ENCODE measurements at regions not wholly inside any gene's neighbourhood (a gene's known extent, or its start where the extent isn't known, plus 50 kb on each side); places are given as distances from the start of the nearest gene placed in this dataset.

DNA sequence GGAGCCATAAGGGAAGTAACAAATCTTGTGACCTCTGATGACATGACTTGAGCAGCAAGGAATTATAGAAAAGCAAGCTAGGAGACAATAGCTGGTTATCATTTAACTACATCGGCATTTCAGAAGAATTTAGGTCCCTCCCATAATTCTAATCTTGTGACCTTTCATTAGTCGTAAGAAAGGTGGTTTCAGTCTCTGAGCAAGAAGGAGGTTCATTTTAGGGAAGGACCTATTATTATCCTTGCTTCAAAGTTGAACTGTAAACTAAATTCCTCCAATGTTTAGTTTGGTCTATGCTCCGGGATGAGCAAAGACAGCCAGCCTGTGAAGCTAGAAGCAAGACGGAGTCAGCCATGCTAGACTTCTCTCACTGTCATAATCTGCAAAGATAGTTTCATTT lies 159.6 kb downstream of the SLC16A9 start:
- H3K27me3 ChIP-seq (ENCODE audit: control insufficient read depth in 1 of 2, insufficient read depth in 2 of 2, low read length in 2 of 2) = no peaks in the 10 kb centered on the region
- peaks cover 10% of the 10 kb centered on the region for H3K4me1 ChIP-seq (ENCODE audit: insufficient read depth, low read length)
- H3K36me3 ChIP-seq (ENCODE audit: insufficient read depth, low read length) = no peaks in the 10 kb centered on the region
- H3K9me3 ChIP-seq (ENCODE audit: low read length) = no peaks in the 10 kb centered on the region
- H3K27ac ChIP-seq (ENCODE audit: low read depth, low read length) = no peak overlapping the region
- no peak overlapping the region for H3K4me3 ChIP-seq (ENCODE audit: low read depth in 1 of 2, low read length in 2 of 2)
- H3K9ac ChIP-seq (ENCODE audit: low read length) = no peak overlapping the region

DNA sequence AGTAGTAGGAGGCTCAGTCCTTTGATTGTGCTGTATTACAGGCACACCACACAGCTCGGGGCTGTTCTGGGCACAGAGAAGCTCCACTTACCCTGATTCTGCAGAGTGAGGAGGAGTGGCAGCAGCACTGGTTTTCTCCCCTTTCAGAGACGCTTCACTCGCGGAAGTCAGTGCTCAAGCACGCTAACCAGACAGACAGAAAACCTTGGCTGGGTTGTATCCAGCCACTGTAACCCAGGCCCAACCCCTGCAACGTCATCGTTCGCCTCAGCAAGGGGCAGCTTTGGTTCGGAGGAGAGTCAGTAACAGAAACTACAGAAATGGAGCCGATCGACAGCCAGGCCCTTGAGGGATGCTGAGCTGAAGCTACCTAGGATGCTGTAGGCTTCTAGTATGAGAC lies 171.0 kb downstream of the SLC16A9 start:
- Histone ChIP-seq H3K27ac (ENCODE audit: low read depth, low read length) (no peak overlapping the region), H3K36me3 (ENCODE audit: insufficient read depth, low read length) (no peaks in the 10 kb centered on the region)

DNA sequence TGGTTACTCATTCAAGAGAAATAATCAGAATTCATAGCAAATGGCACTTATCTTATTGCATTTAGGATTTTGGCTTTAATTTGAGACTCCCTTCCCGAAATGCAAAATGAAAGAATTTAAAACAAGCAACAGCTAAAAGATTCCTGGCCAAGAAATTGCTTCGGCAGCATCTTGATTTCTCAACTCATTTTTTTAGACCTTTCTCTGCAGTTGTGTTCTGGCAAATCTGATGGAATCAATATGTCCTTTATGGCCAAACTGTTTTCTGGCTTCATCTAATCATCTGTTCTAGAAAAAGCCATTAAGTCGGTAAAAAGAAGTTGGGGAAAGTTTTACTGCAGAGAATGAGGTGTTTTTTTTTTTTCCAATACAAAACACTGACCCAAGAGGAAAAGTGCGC lies 172.1 kb downstream of the SLC16A9 start:
- Histone ChIP-seq H3K4me1 (ENCODE audit: insufficient read depth, low read length) (peaks cover 30% of the 10 kb centered on the region), H3K27me3 (ENCODE audit: control insufficient read depth in 1 of 2, insufficient read depth in 2 of 2, low read length in 2 of 2) (no peaks in the 10 kb centered on the region), H3K9ac (ENCODE audit: low read length) (no peak overlapping the region), H3K9me3 (ENCODE audit: low read length) (no peaks in the 10 kb centered on the region), H3K4me3 (ENCODE audit: low read depth in 1 of 2, low read length in 2 of 2) (peak overlapping the region in 1 of 2 donors; percentile 36), H3K27ac (ENCODE audit: low read depth, low read length) (peak overlapping the region; percentile 90), H3K36me3 (ENCODE audit: insufficient read depth, low read length) (no peaks in the 10 kb centered on the region)

More for the DNA sequence above, 171.0 kb downstream of the SLC16A9 start:
- Histone ChIP-seq H3K9me3 (ENCODE audit: low read length) (no peaks in the 10 kb centered on the region), H3K4me1 (ENCODE audit: insufficient read depth, low read length) (peaks cover 30% of the 10 kb centered on the region), H3K27me3 (ENCODE audit: control insufficient read depth in 1 of 2, insufficient read depth in 2 of 2, low read length in 2 of 2) (no peaks in the 10 kb centered on the region), H3K9ac (ENCODE audit: low read length) (no peak overlapping the region), H3K4me3 (ENCODE audit: low read depth in 1 of 2, low read length in 2 of 2) (no peak overlapping the region)

DNA sequence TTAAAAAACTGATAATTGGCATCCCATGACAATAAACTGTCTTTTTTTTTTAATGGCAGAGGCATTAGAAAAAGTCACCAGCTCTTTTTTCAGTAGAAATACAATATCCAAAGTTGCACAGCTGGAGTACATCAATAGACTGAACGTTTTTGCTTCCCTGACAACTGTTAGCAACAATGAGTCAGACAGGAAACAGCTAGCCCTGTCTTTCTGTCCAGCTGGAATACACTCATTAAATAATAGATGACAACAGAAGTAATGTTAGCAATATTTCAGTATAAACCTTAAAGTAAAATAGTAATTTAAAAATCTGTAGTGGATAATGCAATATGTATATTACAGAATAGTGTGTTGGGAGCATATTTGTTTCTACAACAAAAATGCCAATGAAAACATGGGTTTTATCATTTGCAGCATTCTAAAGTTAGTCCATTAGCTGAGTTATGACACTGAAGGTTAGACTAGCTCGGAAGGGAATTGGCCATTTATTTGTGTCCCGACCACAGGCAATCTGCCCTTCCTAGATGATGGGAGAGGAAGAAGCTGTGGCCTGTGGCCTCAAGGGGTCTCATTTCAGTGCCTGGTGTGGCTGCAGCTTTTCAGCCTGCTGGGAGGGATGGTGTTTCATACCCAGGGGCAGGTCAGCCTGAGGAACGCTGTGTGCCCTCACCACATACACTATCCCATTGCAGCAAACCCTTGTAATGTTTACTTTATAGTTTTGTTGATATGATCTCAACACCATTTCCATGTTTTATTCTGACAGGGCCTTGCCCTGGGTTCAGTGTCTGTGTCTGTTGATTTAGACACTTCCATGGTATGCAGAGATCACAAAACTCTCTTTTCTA lies 173.3 kb downstream of the SLC16A9 start:
- no peaks in the 10 kb centered on the region for H3K27me3 ChIP-seq (ENCODE audit: control insufficient read depth in 1 of 2, insufficient read depth in 2 of 2, low read length in 2 of 2)
- peak overlapping the region in 1 of 2 donors; percentile 36 for H3K4me3 ChIP-seq (ENCODE audit: low read depth in 1 of 2, low read length in 2 of 2)
- H3K9ac ChIP-seq (ENCODE audit: low read length) = no peak overlapping the region
- H3K36me3 ChIP-seq (ENCODE audit: insufficient read depth, low read length) = no peaks in the 10 kb centered on the region
- peak overlapping the region; percentile 90 for H3K27ac ChIP-seq (ENCODE audit: low read depth, low read length)
- no peaks in the 10 kb centered on the region for H3K9me3 ChIP-seq (ENCODE audit: low read length)
- peaks cover 30% of the 10 kb centered on the region for H3K4me1 ChIP-seq (ENCODE audit: insufficient read depth, low read length)

DNA sequence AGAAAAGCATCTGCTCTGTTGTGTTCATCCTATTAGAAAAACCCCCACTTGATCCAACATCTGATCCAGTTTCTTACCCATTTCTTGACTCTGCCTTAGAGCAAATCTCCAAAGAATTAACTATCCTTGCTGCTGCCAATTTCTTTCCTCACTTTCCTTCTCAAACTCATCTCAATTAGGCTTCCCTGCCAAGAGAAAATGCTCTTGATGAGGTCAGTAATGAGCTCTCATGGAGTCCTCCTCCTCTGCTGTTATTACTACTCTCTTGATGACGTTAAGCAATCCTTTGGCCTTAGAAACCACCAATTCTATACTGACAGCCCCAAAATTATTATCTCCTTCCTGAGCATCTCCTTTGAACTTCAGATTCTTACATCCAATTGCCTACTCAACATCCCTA lies 162.0 kb upstream of the FAM13C start:
- Histone ChIP-seq H3K36me3 (ENCODE audit: insufficient read depth, low read length) (no peaks in the 10 kb centered on the region), H3K27ac (ENCODE audit: low read depth, low read length) (no peak overlapping the region), H3K9ac (ENCODE audit: low read length) (no peak overlapping the region), H3K9me3 (ENCODE audit: low read length) (no peaks in the 10 kb centered on the region), H3K27me3 (ENCODE audit: control insufficient read depth in 1 of 2, insufficient read depth in 2 of 2, low read length in 2 of 2) (no peaks in the 10 kb centered on the region), H3K4me3 (ENCODE audit: low read depth in 1 of 2, low read length in 2 of 2) (no peak overlapping the region), H3K4me1 (ENCODE audit: insufficient read depth, low read length) (peaks cover 15% of the 10 kb centered on the region)

DNA sequence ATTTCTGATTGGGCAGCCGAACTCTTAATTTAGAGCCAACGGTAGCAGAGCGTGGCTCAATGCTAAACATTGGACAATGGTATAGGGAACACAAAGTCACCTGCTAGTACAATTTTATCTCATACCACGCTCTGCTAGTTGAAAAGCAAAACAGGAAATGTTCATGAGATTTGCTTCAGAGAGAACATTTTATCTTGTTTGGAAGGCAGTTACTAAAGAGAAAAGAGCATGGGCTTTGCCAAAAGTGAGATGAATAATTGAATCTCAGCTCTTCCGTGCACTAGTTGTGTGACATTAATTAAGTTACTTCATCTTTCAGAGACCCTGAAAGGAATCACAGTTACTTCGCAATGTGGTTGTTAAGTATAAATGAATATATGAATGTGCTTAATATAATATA lies 161.5 kb upstream of the FAM13C start:
- H3K9ac ChIP-seq (ENCODE audit: low read length) = no peak overlapping the region
- H3K27me3 ChIP-seq (ENCODE audit: control insufficient read depth in 1 of 2, insufficient read depth in 2 of 2, low read length in 2 of 2) = no peaks in the 10 kb centered on the region
- H3K9me3 ChIP-seq (ENCODE audit: low read length) = no peaks in the 10 kb centered on the region
- no peak overlapping the region for H3K27ac ChIP-seq (ENCODE audit: low read depth, low read length)
- peaks cover 15% of the 10 kb centered on the region for H3K4me1 ChIP-seq (ENCODE audit: insufficient read depth, low read length)
- no peak overlapping the region for H3K4me3 ChIP-seq (ENCODE audit: low read depth in 1 of 2, low read length in 2 of 2)
- no peaks in the 10 kb centered on the region for H3K36me3 ChIP-seq (ENCODE audit: insufficient read depth, low read length)

DNA sequence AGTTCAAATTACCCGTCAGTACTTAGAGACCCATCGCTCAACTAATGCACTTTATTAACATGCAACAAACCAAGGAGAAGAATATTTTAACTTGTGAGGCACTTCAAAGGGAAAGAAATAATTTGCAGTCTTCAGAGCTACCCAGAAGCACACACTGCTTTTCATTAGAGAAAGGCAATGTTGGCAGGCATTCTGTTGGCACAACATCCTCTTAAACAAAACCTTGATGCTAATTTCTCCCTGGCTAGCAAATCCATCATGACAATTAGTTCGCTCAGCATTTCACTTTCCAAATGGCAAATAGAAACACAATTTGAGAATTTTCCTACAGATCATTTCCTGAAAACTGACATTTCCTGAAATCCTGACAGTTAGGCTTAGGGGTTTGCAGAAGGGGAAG lies 155.6 kb upstream of the FAM13C start:
- Histone ChIP-seq H3K36me3 (ENCODE audit: insufficient read depth, low read length) (no peaks in the 10 kb centered on the region), H3K9me3 (ENCODE audit: low read length) (no peaks in the 10 kb centered on the region), H3K27me3 (ENCODE audit: control insufficient read depth in 1 of 2, insufficient read depth in 2 of 2, low read length in 2 of 2) (no peaks in the 10 kb centered on the region), H3K4me1 (ENCODE audit: insufficient read depth, low read length) (peaks cover 29% of the 10 kb centered on the region), H3K4me3 (ENCODE audit: low read depth in 1 of 2, low read length in 2 of 2) (peak overlapping the region in 1 of 2 donors; percentile 25), H3K27ac (ENCODE audit: low read depth, low read length) (peak overlapping the region; percentile 5), H3K9ac (ENCODE audit: low read length) (no peak overlapping the region)

DNA sequence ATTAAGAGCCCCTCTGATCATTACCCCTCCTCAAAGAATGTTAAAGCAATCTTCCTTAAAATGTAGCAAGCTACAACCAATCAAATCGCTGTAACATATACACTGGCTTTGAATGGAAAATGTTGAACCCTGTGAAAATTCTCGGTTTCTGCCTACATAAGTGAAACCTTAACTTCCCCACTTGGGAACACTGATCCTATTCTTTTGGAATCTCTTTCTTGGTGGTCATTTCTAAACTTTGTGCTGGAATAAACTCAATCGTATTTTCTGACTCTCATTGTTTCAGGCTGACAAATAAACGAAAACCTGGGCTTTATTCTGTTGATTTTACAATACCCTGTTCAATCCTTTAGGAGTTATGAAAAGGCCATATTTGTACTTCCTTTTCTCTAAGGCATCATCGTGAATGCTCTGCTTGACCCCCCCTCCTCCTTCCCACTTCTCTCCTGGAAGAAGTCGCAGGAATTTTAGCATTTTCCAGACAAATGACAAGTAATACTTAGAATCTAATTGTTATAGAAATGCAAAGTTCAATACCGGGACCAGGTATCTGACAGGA lies 155.1 kb upstream of the FAM13C start:
- no peaks in the 10 kb centered on the region for H3K27me3 ChIP-seq (ENCODE audit: control insufficient read depth in 1 of 2, insufficient read depth in 2 of 2, low read length in 2 of 2)
- peak overlapping the region; percentile 5 for H3K27ac ChIP-seq (ENCODE audit: low read depth, low read length)
- H3K36me3 ChIP-seq (ENCODE audit: insufficient read depth, low read length) = no peaks in the 10 kb centered on the region
- H3K9ac ChIP-seq (ENCODE audit: low read length) = no peak overlapping the region
- peaks cover 24% of the 10 kb centered on the region for H3K4me1 ChIP-seq (ENCODE audit: insufficient read depth, low read length)
- peak overlapping the region in 1 of 2 donors; percentile 25 for H3K4me3 ChIP-seq (ENCODE audit: low read depth in 1 of 2, low read length in 2 of 2)
- H3K9me3 ChIP-seq (ENCODE audit: low read length) = no peaks in the 10 kb centered on the region

DNA sequence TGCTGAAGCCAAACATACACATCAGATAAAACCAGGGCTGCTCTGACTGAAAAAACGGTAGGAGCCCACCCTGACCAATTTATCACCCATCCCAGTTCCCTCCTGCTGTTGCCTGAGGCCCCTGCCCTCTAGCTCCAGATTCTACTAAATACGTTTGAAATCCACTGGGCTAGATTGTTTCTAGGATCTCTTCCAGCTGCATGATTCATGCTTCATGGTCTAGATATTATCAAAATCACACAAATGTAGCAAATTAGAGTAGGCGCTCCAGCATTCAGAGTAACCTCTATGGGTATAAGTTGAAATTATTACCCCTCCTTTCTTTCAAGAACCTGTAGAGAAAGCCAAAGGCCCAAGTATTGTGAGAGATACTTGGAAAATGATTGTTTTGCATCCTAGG lies 151.2 kb upstream of the FAM13C start:
- Histone ChIP-seq H3K9me3 (ENCODE audit: low read length) (no peaks in the 10 kb centered on the region), H3K9ac (ENCODE audit: low read length) (no peak overlapping the region), H3K27me3 (ENCODE audit: control insufficient read depth in 1 of 2, insufficient read depth in 2 of 2, low read length in 2 of 2) (no peaks in the 10 kb centered on the region), H3K36me3 (ENCODE audit: insufficient read depth, low read length) (no peaks in the 10 kb centered on the region), H3K27ac (ENCODE audit: low read depth, low read length) (no peak overlapping the region), H3K4me3 (ENCODE audit: low read depth in 1 of 2, low read length in 2 of 2) (no peak overlapping the region), H3K4me1 (ENCODE audit: insufficient read depth, low read length) (peaks cover 23% of the 10 kb centered on the region)

DNA sequence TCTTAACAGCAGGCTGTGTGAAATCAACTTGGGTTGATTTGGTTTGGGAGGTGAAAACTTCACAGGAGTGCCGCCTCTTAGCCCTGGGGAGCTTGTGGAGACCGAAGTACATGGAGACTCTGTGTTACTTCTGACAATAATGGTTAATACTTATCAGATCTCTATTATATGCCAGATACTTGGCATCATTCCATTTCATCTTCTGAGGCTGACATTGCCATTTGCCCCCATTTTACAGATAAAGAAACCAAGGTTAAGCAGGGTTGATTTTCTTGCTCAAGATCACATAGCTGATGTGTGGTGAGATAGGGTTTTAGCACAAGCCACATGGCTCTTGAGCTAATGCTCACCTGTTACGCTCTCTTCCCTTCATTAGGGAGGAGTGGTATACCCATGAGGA lies 150.6 kb upstream of the FAM13C start:
- Histone ChIP-seq H3K36me3 (ENCODE audit: insufficient read depth, low read length) (no peaks in the 10 kb centered on the region), H3K9ac (ENCODE audit: low read length) (no peak overlapping the region), H3K27ac (ENCODE audit: low read depth, low read length) (no peak overlapping the region), H3K4me3 (ENCODE audit: low read depth in 1 of 2, low read length in 2 of 2) (no peak overlapping the region), H3K27me3 (ENCODE audit: control insufficient read depth in 1 of 2, insufficient read depth in 2 of 2, low read length in 2 of 2) (no peaks in the 10 kb centered on the region), H3K4me1 (ENCODE audit: insufficient read depth, low read length) (peaks cover 17% of the 10 kb centered on the region), H3K9me3 (ENCODE audit: low read length) (no peaks in the 10 kb centered on the region)

DNA sequence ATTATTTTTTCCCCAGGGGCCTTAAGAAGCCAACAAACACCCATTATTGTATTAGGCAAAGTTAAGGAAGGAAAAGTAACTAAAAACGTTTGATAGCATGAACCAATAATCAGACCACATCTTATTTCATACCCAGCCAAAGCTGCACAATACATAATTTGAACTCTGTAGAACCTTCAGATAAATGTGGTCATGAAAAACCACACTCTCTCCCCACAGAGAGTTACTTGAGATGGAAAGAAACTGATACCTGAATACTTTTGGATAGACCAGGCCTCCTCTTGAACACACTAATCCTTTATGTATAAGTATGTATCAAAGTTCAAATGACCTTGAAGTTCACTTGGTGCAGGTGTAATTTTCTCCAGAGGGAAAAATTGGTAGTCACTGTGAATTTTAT lies 146.6 kb upstream of the FAM13C start:
- Histone ChIP-seq H3K4me3 (ENCODE audit: low read depth in 1 of 2, low read length in 2 of 2) (no peak overlapping the region), H3K27ac (ENCODE audit: low read depth, low read length) (no peak overlapping the region), H3K9ac (ENCODE audit: low read length) (no peak overlapping the region), H3K36me3 (ENCODE audit: insufficient read depth, low read length) (no peaks in the 10 kb centered on the region), H3K9me3 (ENCODE audit: low read length) (no peaks in the 10 kb centered on the region), H3K4me1 (ENCODE audit: insufficient read depth, low read length) (no peaks in the 10 kb centered on the region), H3K27me3 (ENCODE audit: control insufficient read depth in 1 of 2, insufficient read depth in 2 of 2, low read length in 2 of 2) (no peaks in the 10 kb centered on the region)

DNA sequence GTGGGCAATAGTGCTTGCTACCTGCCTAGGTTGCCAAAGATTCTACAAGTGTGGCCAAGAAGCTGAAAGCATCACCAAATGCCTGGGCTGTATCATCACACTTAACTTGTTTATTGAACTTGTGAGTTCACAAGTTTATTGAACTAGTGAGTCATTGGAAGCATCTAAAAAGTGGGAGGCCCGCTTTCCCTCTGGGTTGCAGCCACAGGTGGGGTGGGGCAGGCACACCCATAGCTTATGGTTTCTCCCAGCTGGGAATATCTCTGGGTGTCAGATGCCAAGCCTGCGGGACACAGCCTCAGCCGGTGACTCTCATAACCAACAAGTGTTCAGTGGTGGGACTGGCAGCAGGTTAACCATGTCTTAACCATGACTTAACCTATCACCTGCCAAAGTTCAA lies 145.9 kb upstream of the FAM13C start:
- Histone ChIP-seq H3K27me3 (ENCODE audit: control insufficient read depth in 1 of 2, insufficient read depth in 2 of 2, low read length in 2 of 2) (no peaks in the 10 kb centered on the region), H3K36me3 (ENCODE audit: insufficient read depth, low read length) (no peaks in the 10 kb centered on the region)

More for the DNA sequence above, 145.9 kb upstream of the FAM13C start:
- H3K9ac ChIP-seq (ENCODE audit: low read length) = no peak overlapping the region
- H3K4me1 ChIP-seq (ENCODE audit: insufficient read depth, low read length) = no peaks in the 10 kb centered on the region
- no peak overlapping the region for H3K27ac ChIP-seq (ENCODE audit: low read depth, low read length)
- H3K9me3 ChIP-seq (ENCODE audit: low read length) = no peaks in the 10 kb centered on the region
- no peak overlapping the region for H3K4me3 ChIP-seq (ENCODE audit: low read depth in 1 of 2, low read length in 2 of 2)

Data from muscle layer of colon (tissue), 2 donors.